OCI-LY7 (cell line): ENCODE measurements at regions not wholly inside any gene's neighbourhood (a gene's known extent, or its start where the extent isn't known, plus 50 kb on each side); places are given as distances from the start of the nearest gene placed in this dataset.

Source experiments
- BruUV-seq: library from RNA; stranded (reverse); fragments of 400-500 nt; replicated peaks from 2 replicates; lab custom pipeline; 2021; lab: Mats Ljungman, UMichigan
- CTCF ChIA-PET: fragments of 300-600 bp; sonication (Branson Sonifier 250); formaldehyde crosslinking; loops from one replicate; lab custom pipeline; 2022; ENCODE audit warnings: antibody characterized with exemption; ENCODE audit not compliant: unreplicated experiment; lab: Charles Lee
- POLR2A ChIA-PET: fragments of 300-600 bp; sonication (Branson Sonifier 250); formaldehyde crosslinking; loops from one replicate; lab custom pipeline; 2022; ENCODE audit warnings: antibody characterized with exemption; lab: Charles Lee
- DNase-seq: peaks from one replicate; pipeline ENCODE4 v3.0.0-alpha.2; 2015; ENCODE audit warnings: low spot score
- H2AFZ ChIP-seq: fragments of 200-600 bp; sonication (generic), shearing (Covaris generic); 2 replicates; pipeline ENCODE4 v1.6.1; 2014; ENCODE audit warnings: mild to moderate bottlenecking, antibody characterized with exemption, low read length, moderate library complexity
- H3K27ac ChIP-seq: fragments of 200-600 bp; sonication (generic); 2 replicates; pipeline ENCODE4 v1.5.1; 2014; ENCODE audit warnings: mixed run types, low read depth, mild to moderate bottlenecking, moderate library complexity, low read length, inconsistent platforms; ENCODE audit not compliant: poor library complexity, severe bottlenecking
- H3K36me3 ChIP-seq: fragments of 200-600 bp; sonication (generic); 2 replicates; pipeline ENCODE4 v1.6.1; 2014; ENCODE audit warnings: mild to moderate bottlenecking, antibody characterized with exemption, low read length, moderate library complexity, mixed read lengths; ENCODE audit not compliant: insufficient read depth
- H3K4me1 ChIP-seq: fragments of 200-600 bp; sonication (generic); 2 replicates; pipeline ENCODE4 v1.5.1; 2014; ENCODE audit warnings: mild to moderate bottlenecking, low read length; ENCODE audit not compliant: insufficient read depth, poor library complexity, severe bottlenecking
- H3K4me2 ChIP-seq: fragments of 200-600 bp; sonication (generic); 2 replicates; pipeline ENCODE4 v1.6.1; 2014; ENCODE audit warnings: mild to moderate bottlenecking, low read length
- H3K4me3 ChIP-seq: fragments of 200-600 bp; sonication (generic); 2 replicates; pipeline ENCODE4 v1.5.1; 2014; ENCODE audit warnings: mild to moderate bottlenecking, low read depth, low read length; ENCODE audit not compliant: poor library complexity, severe bottlenecking
- H3K79me2 ChIP-seq: fragments of 200-600 bp; sonication (generic); 2 replicates; pipeline ENCODE4 v1.6.1; 2016; ENCODE audit warnings: low read depth, mild to moderate bottlenecking, low read length, moderate library complexity, mixed read lengths; ENCODE audit not compliant: insufficient read depth
- H3K9me2 ChIP-seq: fragments of 200-600 bp; sonication (generic); 2 replicates; pipeline ENCODE4 v1.6.1; 2016; ENCODE audit warnings: mild to moderate bottlenecking, low read length, mixed read lengths; ENCODE audit not compliant: insufficient read depth
- H3K9me3 ChIP-seq: fragments of 200-600 bp; sonication (generic); 2 replicates; pipeline ENCODE4 v1.6.1; 2014; ENCODE audit warnings: mild to moderate bottlenecking, mixed run types, low read length, mixed read lengths
- H4K20me1 ChIP-seq: fragments of 200-600 bp; sonication (generic); 2 replicates; pipeline ENCODE4 v1.6.1; 2014; ENCODE audit warnings: mild to moderate bottlenecking, antibody characterized with exemption, low read length, moderate library complexity, mixed read lengths; ENCODE audit not compliant: insufficient read depth
- EZH2phosphoT487 ChIP-seq: fragments of 200-600 bp; sonication (generic); IDR thresholded peaks from 2 replicates; pipeline ENCODE4 v1.6.1; 2018; ENCODE audit warnings: low read depth, borderline replicate concordance, mild to moderate bottlenecking, mixed run types, antibody characterized with exemption, low read length, moderate library complexity, mixed read lengths
- intact Hi-C: fragments of 100-400 bp; cut with micrococcal nuclease; formaldehyde crosslinking; loops from one replicate; pipeline ENCODE4 v1.10.0; 2022; ENCODE audit not compliant: unreplicated experiment
- TF ChIP-seq, protein P1 (sequence below): fragments of 200-600 bp; sonication (generic); conservative IDR thresholded peaks from 2 replicates; pipeline ENCODE4 v1.5.1; 2014; ENCODE audit warnings: mild to moderate bottlenecking, antibody characterized with exemption, low read length, moderate library complexity, mixed read lengths

DNA sequence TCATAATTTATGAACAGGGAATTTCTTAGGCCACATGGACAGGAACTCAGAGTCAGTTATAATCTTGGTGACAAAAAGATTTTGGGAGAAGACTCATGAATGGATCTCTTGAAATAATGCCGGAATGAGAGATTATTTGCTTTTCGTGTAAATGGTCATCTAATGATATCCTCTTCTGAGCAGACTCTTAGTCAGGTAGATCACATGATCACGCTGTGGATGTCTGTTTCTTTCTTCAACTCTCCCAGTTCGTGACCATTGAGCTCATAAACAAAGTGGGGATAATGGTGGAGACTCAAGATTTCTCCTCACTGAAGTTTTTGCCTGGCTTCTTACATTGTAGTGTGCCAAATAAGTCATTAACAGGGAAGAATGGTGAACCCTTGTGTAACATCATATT is 133.1 kb upstream of the CBLB start:
- no peak overlapping the region for H2AFZ ChIP-seq
- no peak overlapping the region for H3K4me2 ChIP-seq
- no peak overlapping the region for H3K4me3 ChIP-seq
- H3K79me2 ChIP-seq, result no peaks in the 10 kb centered on the region
- ChIA-PET POLR2A (interaction anchor here (2.3 kb wide), 1 partner anchor 11 kb away, joined by 7 read pairs; no protein-coding TSS in a partner anchor), CTCF (no interaction called here)
- H3K36me3 ChIP-seq, result no peaks in the 10 kb centered on the region
- intact Hi-C loops, result no loop called here
- H3K9me3 ChIP-seq, result no peaks in the 10 kb centered on the region
- TF ChIP-seq, protein P1, sequence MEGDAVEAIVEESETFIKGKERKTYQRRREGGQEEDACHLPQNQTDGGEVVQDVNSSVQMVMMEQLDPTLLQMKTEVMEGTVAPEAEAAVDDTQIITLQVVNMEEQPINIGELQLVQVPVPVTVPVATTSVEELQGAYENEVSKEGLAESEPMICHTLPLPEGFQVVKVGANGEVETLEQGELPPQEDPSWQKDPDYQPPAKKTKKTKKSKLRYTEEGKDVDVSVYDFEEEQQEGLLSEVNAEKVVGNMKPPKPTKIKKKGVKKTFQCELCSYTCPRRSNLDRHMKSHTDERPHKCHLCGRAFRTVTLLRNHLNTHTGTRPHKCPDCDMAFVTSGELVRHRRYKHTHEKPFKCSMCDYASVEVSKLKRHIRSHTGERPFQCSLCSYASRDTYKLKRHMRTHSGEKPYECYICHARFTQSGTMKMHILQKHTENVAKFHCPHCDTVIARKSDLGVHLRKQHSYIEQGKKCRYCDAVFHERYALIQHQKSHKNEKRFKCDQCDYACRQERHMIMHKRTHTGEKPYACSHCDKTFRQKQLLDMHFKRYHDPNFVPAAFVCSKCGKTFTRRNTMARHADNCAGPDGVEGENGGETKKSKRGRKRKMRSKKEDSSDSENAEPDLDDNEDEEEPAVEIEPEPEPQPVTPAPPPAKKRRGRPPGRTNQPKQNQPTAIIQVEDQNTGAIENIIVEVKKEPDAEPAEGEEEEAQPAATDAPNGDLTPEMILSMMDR, result no peak
- no peak for TF ChIP-seq EZH2phosphoT487
- no peaks in the 10 kb centered on the region for H4K20me1 ChIP-seq
- no TSS peak for BruUV-seq
- H3K9me2 ChIP-seq, result no peaks in the 10 kb centered on the region
- no peak overlapping the region for H3K27ac ChIP-seq
- no peaks in the 10 kb centered on the region for H3K4me1 ChIP-seq
- no peak for DNase-seq

DNA sequence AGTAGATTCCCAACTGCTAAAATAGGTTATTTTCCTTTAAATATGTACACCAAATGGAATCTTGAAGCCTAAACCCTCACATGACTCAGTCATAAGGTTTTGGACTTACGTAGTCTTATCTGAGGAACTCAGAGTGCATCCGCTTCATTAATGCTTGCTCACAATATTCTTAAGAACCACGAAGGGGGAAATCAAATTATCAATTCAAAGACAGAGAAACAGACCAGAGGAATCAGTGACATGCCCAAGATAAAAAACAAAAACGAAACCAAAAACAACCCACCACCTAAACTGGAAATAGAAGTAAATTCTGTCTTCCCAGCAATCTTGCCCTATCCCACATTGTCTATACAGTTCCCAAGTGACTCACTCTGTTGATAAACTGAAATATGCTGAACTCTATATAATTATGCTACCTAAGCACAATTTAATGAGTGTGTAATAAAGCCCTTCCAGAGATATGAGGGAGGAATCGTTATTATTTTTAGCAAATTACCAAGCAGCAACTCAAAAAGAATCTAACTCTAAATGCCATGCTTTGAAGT is 135.4 kb upstream of the CBLB start:
- Histone ChIP-seq H3K9me2 (no peaks in the 10 kb centered on the region), H2AFZ (no peak overlapping the region), H3K9me3 (no peaks in the 10 kb centered on the region), H3K4me1 (no peaks in the 10 kb centered on the region), H3K79me2 (no peaks in the 10 kb centered on the region), H3K4me2 (no peak overlapping the region), H3K4me3 (no peak overlapping the region), H3K36me3 (no peaks in the 10 kb centered on the region), H4K20me1 (no peaks in the 10 kb centered on the region), H3K27ac (no peak overlapping the region)
- no peak for TF ChIP-seq EZH2phosphoT487
- TF ChIP-seq, protein P1, result no peak
- no TSS peak for BruUV-seq
- ChIA-PET CTCF (no interaction called here), POLR2A (interaction anchor here (0.7 to 1.1 kb wide), 2 partner anchors 10 to 1815 kb away, joined by 3 to 4 read pairs; no protein-coding TSS in a partner anchor)
- intact Hi-C loops, result no loop called here
- no peak for DNase-seq

DNA sequence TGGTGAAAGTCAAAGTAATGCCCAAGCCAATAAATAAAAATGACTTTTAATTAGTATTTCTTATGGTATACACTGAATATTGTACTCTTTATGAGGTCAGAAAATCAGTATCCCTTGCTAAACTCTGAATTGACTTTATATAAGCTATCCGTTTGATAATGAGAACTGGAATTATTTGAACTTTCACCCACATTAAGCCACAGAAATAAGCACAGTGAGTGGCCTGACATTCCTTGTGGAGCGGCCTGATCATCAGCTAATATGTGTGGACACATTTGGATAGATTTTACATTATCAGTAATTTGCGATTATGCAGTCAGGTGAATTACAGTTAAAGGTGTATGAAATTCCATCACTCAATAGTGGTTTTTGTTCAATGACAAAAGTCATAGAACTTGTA is 136.0 kb upstream of the CBLB start:
- no peaks in the 10 kb centered on the region for H3K9me3 ChIP-seq
- POLR2A ChIA-PET, result interaction anchor here (0.7 to 1.1 kb wide), 2 partner anchors 9 to 311 kb away, joined by 3 to 4 read pairs; no protein-coding TSS in a partner anchor
- intact Hi-C loops, result no loop called here
- DNase-seq, result no peak
- no peak overlapping the region for H3K27ac ChIP-seq
- no peak overlapping the region for H3K4me3 ChIP-seq
- no TSS peak for BruUV-seq
- CTCF ChIA-PET, result no interaction called here
- H3K4me2 ChIP-seq, result no peak overlapping the region
- H2AFZ ChIP-seq, result no peak overlapping the region
- H3K9me2 ChIP-seq, result no peaks in the 10 kb centered on the region
- TF ChIP-seq EZH2phosphoT487, result no peak
- TF ChIP-seq, protein P1, result no peak
- H3K4me1 ChIP-seq, result no peaks in the 10 kb centered on the region
- no peaks in the 10 kb centered on the region for H4K20me1 ChIP-seq
- H3K36me3 ChIP-seq, result no peaks in the 10 kb centered on the region
- H3K79me2 ChIP-seq, result no peaks in the 10 kb centered on the region
